NCI-H748 (cell line): ENCODE measurements at regions not wholly inside any gene's neighbourhood (a gene's known extent, or its start where the extent isn't known, plus 50 kb on each side); places are given as distances from the start of the nearest gene placed in this dataset.
"Not testable (repeated sequence)": the region's sequence is repeated elsewhere in the genome, so short reads cannot be mapped to it uniquely, and the experiment has no call there.

Experiments used
- DNase-seq: peaks from one replicate; lab custom pipeline; 2025; ENCODE audit not compliant: unreplicated experiment; lab: John Stamatoyannopoulos, UW

DNA sequence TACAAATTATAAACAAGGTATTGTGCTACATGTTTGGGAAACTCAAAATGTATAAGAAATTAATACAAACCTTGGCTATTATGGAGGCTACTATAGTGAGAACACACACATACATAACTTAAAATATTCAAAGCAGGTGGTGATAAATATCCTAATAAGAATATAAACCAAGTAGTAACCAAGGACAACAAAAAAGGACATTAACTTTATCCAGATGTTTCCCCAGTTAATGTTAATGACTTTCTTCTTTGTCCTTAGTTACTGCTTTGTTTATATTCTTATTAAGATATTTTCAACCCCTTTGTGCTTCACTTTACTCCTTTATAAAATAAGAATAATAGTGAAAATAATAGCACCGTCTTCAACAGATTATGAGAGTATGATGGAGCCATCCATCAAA, 241.6 kb downstream of the CALCRL start:
- no peak for DNase-seq

- DNase-seq = no peak
Observed at GRCh38 chr2:187206071-187206470, 242.0 kb downstream of the CALCRL start.

DNA sequence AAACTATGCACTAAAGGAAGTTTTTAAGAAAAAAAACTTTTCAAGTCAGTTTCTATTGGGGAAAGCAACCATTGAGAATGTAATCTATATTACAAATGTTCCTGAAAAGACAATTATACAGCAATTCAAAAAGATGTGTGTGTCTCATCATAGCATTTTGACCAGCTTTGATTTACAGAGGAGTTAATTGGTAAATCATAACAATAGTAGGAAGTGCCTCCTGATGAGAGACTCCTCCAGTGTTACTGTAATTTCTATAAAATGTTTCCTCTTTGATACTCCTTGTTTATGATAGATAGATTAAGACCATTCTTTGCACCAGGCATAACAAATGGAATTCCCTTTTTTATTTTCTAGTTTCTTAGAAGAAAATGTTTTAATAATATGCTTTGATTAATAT, 249.9 kb downstream of the CALCRL start:
- peak; percentile 6 for DNase-seq

- no peak for DNase-seq
Observed at GRCh38 chr2:187194049-187194448, 254.0 kb downstream of the CALCRL start.

DNA sequence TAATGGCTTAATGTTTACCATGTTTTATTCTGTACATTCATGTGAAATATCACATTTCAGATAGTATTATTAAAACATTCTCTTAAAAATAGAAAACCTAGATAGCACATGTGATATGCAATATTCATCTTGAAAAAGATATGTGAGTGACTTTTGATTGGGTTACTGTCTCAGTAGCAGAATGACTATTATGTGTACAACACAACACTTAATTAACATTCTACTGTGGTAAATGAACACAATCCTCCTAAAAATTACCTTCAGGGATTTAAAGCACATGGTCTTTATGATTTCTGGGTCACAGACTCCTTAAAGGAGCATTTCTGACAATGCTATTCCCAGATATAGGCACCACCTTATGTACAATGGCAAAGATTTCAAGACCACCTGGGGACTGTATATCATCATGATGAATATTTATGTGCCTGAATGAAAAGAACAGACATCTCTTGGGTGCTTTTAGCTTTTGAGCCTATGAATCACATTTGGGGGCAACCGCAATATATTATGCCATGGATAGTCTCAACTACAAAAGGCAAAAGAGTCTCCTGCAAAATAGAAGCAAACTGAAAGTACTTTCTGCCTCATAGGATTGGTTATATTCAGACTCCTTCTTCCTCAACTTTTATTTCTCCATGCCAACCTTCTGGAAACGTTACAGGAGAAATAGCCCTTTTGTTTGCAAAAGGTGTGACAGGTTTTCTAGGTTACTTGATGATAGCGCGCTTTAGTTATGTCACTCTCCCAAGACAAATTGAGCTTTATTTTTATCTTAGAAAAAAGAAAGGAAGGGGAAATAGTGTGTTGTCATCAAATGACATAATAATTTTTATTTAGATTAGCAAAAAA, 259.0 kb downstream of the CALCRL start:
- DNase-seq = no peak

DNA sequence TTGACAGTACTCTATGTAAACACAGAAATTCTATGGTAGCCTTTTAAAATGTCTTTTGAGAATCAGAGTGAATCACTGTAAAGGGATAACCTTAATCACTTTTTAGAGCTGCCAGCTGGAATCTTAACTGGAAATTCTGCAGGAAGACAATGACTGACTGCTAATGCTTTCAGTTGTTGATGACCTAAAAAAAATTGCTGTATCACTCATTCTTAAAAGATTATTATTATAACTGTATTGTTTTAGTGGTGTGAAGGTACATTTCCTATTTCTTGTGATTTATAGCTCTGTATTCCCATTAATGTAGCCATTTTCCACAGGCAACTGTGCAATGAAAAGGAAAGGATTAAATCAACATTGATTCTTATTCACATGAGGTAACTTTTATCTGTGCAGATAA, 260.5 kb downstream of the CALCRL start:
- DNase-seq = peak; percentile 4

- DNase-seq = no peak
Observed at GRCh38 chr2:187180529-187180928, 267.5 kb downstream of the CALCRL start.

- DNase-seq = not testable (repeated sequence)
Observed at GRCh38 chr2:187178876-187179275, 269.2 kb downstream of the CALCRL start.

- no peak for DNase-seq
Observed at GRCh38 chr2:187177253-187177652, 270.8 kb downstream of the CALCRL start.

DNA sequence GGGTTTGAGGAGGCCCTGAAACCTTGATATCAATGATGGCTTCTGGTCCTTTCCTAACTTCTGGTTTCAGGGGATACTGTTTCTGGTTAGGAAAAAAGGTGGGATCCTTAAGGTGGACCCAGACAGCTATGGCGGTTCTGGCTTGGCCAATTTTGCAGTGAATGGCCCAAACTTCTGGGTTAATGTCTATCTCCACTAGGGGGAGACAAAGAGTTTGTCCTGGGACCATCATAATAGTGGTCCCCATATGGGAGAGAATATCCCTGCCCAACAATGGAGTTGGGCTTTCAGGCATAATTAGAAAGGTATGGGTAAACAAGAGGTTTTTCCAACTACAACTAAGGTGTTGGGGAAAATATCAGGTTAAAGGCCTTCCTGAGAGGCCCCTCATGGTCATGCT, 273.5 kb downstream of the CALCRL start:
- DNase-seq = peak; percentile 35

DNA sequence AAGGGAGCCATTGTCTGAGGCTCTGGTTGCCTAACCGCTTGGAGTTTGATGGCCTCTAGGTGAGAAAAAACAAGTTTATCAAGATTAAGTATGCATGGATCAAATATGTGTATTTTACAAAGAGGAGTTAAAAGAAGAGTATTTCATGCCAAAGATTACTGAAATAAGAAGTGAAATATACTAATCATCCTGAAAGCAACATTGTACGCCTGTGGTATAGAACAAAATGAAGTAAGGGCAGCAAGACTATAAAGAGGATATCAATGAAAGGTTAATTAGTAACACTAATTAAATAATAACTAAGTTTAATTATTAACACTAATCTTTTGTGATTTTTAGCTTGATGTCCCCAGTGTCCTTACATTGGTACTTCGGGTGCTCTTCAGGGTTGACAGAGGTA, 276.7 kb downstream of the CALCRL start:
- DNase-seq = no peak

DNA sequence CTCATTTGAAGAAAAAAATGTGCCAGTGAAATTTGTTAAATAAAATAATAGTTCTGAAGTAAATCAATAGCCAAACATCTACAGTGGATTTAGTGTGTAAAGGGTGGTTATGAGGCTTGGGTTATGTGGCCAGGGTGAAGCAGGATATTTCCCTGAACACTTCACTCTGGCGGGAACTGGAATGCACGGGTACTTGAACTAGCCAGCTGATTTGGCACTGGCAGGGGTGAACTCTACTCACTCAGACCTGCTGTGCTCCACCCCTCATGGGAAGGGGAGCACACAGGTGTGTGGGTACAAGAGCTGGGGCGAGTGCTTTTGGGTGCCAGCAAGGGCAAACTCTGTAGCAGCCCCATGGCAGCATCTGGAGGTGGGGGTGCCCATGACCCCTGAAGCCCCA, 278.2 kb downstream of the CALCRL start:
- no peak for DNase-seq

DNA sequence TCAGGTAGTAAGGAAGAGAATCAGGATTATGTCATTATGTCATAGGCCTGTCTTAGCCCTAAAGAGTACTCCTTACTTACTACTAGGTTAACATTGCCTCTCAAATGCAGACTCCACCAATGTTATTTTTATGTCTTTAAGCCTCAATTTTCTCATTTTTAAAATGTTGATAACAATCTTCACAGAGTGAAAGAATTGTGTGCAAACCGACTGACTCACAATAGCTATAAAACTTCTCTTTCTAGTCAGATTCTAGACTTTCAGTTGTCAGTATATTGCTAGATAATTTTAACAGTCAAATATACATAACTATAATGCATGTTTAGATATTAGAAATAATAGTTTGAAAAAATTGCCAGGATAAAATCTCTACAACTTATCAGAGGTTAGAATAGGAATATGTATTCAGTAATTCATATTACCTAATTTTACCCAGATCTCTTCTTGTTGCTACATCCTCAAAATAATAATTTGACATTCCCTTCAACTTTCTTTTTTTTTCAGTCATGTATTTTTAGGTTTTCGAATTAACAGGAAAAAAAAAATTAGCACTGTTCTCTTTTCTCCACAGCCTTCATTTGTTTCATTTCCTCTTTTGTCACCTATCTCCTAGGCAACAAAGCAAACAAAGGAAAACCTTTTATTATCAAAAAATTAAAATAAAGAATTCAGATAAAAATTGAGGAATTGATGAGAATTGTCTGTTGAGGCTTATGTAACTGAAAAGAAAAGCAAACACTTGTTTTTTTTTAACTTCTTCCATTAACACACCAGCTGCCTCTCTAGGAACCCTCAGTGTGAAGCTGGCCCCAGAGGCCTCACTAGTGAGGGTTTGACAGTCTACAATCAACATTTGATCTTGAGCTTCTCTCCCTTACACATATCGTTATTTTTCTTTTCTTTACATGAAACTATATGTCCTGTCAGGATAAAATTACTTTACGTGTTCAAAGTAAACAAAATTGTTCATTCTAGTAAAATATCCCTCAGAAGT, 279.0 kb downstream of the CALCRL start:
- no peak for DNase-seq

DNA sequence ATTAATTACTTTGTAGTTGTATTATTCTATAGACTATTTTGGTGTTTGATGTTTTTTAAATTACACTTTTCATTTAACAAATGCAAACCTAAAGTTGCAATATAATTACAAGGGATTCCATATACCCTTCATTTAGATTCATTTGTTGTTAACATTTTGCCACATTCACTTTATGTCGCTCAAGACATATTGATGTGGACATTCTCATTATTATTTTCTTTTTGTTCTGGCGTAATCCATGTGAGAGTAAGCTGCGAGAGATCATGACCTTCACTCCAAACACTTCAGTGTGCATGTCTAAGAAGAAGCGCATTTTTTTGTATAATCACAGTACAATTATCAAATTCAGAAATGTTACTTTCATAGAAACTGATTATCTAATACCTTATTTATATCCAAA, 280.6 kb downstream of the CALCRL start:
- DNase-seq = no peak

- no peak for DNase-seq
Observed at GRCh38 chr2:187165936-187166610, 282.0 kb downstream of the CALCRL start.

GRCh38 chr2:187158452-187158851, 289.6 kb downstream of the CALCRL start:
- DNase-seq = no peak

DNA sequence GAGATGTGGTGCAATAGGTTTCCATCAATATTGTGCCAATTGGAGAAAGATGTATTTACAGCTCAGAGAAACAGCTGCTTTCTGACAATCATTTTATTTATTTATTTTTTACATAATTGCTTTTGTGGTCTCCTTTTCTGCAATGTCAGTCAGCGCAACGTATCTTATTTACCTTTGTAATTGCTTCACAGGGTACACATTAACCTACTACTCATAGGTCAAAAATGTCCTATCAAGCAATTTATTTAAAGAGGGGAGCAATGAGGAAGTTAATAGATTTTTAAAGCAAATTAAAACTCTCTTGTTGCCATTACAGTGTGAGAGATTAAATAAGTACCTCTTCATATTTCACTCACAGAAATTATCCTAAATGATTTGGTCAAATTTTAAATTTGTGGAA, 291.0 kb downstream of the CALCRL start:
- peak; percentile 39 for DNase-seq

DNA sequence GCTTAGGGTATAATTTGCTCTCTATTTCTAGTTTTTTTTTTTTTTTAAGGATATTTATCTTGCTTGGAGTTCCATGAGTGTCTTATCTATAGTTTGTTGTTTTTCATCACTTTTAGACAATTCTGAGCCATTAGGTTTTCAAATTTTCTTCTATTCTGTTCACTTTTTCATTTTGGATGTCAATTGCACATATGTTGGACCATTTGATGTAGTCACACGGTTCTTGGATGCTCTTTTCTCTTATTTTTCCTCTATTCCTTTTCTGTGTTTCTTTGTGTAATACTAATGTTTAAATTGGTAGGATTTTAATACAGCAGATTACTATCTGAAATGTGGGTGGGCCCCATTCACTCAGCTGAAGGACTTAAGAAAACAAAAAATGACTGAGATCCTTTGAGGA, 292.6 kb downstream of the CALCRL start:
- no peak for DNase-seq

DNA sequence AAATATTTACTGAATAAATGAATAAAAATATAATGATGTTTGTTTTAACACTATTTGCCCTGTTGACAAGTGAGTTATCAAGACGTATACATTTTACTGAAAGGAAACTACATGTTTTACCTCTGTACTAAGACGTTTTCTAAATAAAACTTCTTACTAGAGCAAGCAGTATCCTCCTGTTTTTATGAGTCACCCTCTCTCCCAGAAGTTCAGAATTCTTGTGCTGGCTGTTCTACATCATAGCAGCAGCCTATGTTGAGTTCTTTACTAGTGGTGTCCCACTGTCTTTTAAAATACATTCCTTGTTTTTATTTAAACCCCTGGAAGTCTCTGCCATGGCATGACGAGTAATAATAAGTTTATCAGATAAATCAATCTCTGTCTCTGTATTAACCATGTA, 297.4 kb downstream of the CALCRL start:
- DNase-seq = no peak

GRCh38 chr2:187148059-187148714, 299.2 kb upstream of the ZSWIM2 start:
- no peak for DNase-seq

GRCh38 chr2:187143537-187143936, 294.6 kb upstream of the ZSWIM2 start:
- no peak for DNase-seq
